OCI-LY1 (cell line): ENCODE measurements at regions not wholly inside any gene's neighbourhood (a gene's known extent, or its start where the extent isn't known, plus 50 kb on each side); places are given as distances from the start of the nearest gene placed in this dataset.

Source experiments
- EZH2 ChIP-seq: fragments of 200-600 bp; sonication (generic), shearing (Covaris generic); IDR thresholded peaks from 2 replicates; pipeline ENCODE4 v1.8.0; 2017; ENCODE audit warnings: borderline replicate concordance, mixed run types, mild to moderate bottlenecking, antibody characterized with exemption, low read length, moderate library complexity, mixed read lengths
- TF ChIP-seq, protein P1 (sequence below): fragments of 200-600 bp; sonication (generic), shearing (Covaris generic); IDR thresholded peaks from 2 replicates; pipeline ENCODE4 v1.5.1; 2017; ENCODE audit warnings: mild to moderate bottlenecking, antibody characterized with exemption, low read length, moderate library complexity, mixed read lengths

DNA sequence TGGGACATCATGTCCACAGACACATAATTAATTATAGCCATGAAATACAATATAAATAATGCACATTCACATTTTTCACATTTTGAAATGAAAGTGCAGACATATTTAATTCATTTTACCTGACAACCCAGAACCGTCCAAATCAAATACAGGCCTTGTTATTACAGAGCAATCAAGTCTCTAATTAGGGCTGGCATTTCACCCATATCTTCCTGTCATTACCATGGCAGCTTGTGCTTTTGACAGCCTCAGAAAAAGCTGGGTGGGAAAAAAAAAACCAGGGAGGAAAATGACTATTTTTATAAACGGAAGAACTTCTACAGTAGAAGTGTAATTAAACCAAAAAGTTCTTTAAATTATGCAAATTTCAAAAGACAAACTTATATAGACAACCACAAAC is 436.4 kb downstream of the FBXO15 start:
- TF ChIP-seq, protein P1, sequence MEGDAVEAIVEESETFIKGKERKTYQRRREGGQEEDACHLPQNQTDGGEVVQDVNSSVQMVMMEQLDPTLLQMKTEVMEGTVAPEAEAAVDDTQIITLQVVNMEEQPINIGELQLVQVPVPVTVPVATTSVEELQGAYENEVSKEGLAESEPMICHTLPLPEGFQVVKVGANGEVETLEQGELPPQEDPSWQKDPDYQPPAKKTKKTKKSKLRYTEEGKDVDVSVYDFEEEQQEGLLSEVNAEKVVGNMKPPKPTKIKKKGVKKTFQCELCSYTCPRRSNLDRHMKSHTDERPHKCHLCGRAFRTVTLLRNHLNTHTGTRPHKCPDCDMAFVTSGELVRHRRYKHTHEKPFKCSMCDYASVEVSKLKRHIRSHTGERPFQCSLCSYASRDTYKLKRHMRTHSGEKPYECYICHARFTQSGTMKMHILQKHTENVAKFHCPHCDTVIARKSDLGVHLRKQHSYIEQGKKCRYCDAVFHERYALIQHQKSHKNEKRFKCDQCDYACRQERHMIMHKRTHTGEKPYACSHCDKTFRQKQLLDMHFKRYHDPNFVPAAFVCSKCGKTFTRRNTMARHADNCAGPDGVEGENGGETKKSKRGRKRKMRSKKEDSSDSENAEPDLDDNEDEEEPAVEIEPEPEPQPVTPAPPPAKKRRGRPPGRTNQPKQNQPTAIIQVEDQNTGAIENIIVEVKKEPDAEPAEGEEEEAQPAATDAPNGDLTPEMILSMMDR: no peak
- no peak for TF ChIP-seq EZH2
